GM10266 (cell line): ENCODE measurements at regions not wholly inside any gene's neighbourhood (a gene's known extent, or its start where the extent isn't known, plus 50 kb on each side); places are given as distances from the start of the nearest gene placed in this dataset.

Experiments
- DNase-seq: peaks from one replicate; pipeline ENCODE4 v3.0.0; 2012; ENCODE audit errors: extremely low spot score
- CTCF ChIP-seq: IDR thresholded peaks from 2 replicates; pipeline ENCODE4 v1.5.1; 2012; ENCODE audit warnings: mild to moderate bottlenecking, low read depth; ENCODE audit not compliant: control insufficient read depth, insufficient read depth; ENCODE audit errors: missing control alignments

- DNase-seq: no peak
Observed at GRCh38 chr3:175989161-175989560, 1130.0 kb downstream of the NAALADL2 start.

DNA sequence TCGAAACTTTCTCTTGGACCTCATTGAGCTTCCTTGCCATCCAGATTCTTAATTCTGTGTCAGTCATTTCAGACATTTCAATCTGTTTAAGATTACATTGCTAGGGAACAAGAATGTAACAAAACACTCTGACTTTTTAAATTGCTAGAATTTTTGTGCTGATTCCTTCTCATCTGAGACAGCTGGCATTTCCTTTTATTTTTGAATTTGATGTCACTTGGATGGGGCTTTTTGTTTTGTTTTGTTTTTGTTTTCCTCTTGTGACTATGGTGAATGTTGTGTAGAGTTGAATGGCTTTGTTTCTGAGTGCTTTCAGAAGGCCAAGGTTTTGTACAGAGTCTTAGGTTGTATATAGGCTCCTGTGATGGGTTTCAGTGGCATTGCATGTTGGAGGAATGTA is 1129.3 kb downstream of the NAALADL2 start:
- TF ChIP-seq CTCF: no peak
- no peak for DNase-seq

More at GRCh38 chr3:175989161-175989560, 1130.0 kb downstream of the NAALADL2 start:
- no peak for TF ChIP-seq CTCF

- TF ChIP-seq CTCF: no peak
- DNase-seq: no peak
Observed at GRCh38 chr3:175985781-175986180, 1126.6 kb downstream of the NAALADL2 start.

- TF ChIP-seq CTCF: no peak
- DNase-seq: no peak
Observed at GRCh38 chr3:175983379-175983778, 1124.2 kb downstream of the NAALADL2 start.

- no peak for TF ChIP-seq CTCF
- no peak for DNase-seq
Observed at GRCh38 chr3:175980486-175981090, 1121.5 kb downstream of the NAALADL2 start.

- no peak for DNase-seq
- no peak for TF ChIP-seq CTCF
Observed at GRCh38 chr3:175977968-175978752, 1119.0 kb downstream of the NAALADL2 start.

- TF ChIP-seq CTCF: no peak
- no peak for DNase-seq
Observed at GRCh38 chr3:175969456-175969855, 1110.3 kb downstream of the NAALADL2 start.
